ENCODE measurements at regions not wholly inside any gene's neighbourhood (a gene's known extent, or its start where the extent isn't known, plus 50 kb on each side); places are given as distances from the start of the nearest gene placed in this dataset.

GRCh38 chr4:54541426-54542118 lies 116.2 kb upstream of the KIT start (continued):
- TF ChIP-seq ZNF574 (CRISPR knock-in tag; IDR thresholded peaks at IDR 0.05) (no peak), ZNF143 (CRISPR knock-in tag; IDR thresholded peaks at IDR 0.05) (no peak), ZNF672 (CRISPR knock-in tag; IDR thresholded peaks at IDR 0.05) (no peak), ZNF607 (CRISPR knock-in tag; IDR thresholded peaks at IDR 0.05; ENCODE audit: borderline replicate concordance) (no peak), RXRB (CRISPR knock-in tag; IDR thresholded peaks at IDR 0.05; ENCODE audit: borderline replicate concordance) (no peak), ZNF282 (IDR thresholded peaks at IDR 0.05; ENCODE audit: partially characterized antibody) (no peak), ZNF780A (CRISPR knock-in tag; IDR thresholded peaks at IDR 0.05) (no peak), ZNF275 (CRISPR knock-in tag; IDR thresholded peaks at IDR 0.05; ENCODE audit: borderline replicate concordance) (no peak), ZBED4 (CRISPR knock-in tag; IDR thresholded peaks at IDR 0.05; ENCODE audit: borderline replicate concordance) (no peak)
